ENCODE measurements at regions not wholly inside any gene's neighbourhood (a gene's known extent, or its start where the extent isn't known, plus 50 kb on each side); places are given as distances from the start of the nearest gene placed in this dataset.

GRCh38 chr9:18046068-18046467 lies 427.9 kb upstream of the ADAMTSL1 start:
- TF ChIP-seq, protein P1, sequence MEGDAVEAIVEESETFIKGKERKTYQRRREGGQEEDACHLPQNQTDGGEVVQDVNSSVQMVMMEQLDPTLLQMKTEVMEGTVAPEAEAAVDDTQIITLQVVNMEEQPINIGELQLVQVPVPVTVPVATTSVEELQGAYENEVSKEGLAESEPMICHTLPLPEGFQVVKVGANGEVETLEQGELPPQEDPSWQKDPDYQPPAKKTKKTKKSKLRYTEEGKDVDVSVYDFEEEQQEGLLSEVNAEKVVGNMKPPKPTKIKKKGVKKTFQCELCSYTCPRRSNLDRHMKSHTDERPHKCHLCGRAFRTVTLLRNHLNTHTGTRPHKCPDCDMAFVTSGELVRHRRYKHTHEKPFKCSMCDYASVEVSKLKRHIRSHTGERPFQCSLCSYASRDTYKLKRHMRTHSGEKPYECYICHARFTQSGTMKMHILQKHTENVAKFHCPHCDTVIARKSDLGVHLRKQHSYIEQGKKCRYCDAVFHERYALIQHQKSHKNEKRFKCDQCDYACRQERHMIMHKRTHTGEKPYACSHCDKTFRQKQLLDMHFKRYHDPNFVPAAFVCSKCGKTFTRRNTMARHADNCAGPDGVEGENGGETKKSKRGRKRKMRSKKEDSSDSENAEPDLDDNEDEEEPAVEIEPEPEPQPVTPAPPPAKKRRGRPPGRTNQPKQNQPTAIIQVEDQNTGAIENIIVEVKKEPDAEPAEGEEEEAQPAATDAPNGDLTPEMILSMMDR (IDR thresholded peaks at IDR 0.05): no peak
- TF ChIP-seq POLR2A (IDR thresholded peaks at IDR 0.05): no peak

All from heart left ventricle (tissue), 13 donors.